ENCODE measurements at regions not wholly inside any gene's neighbourhood (a gene's known extent, or its start where the extent isn't known, plus 50 kb on each side); places are given as distances from the start of the nearest gene placed in this dataset.

- TF ChIP-seq CTCF (IDR thresholded peaks at IDR 0.05; ENCODE audit: extremely low read depth in 1 of 2, insufficient read depth in 1 of 2, low read depth in 1 of 2, low read length in 2 of 2) (no peak), POLR2AphosphoS5 (IDR thresholded peaks at IDR 0.05; ENCODE audit: insufficient read depth, low read depth, low read length) (no peak), POLR2A (IDR thresholded peaks at IDR 0.05; ENCODE audit: low read depth, low read length) (no peak), MAX (IDR thresholded peaks at IDR 0.05; ENCODE audit: insufficient read depth, insufficient read length) (no peak), EZH2 (IDR thresholded peaks at IDR 0.05; ENCODE audit: borderline replicate concordance, low read depth, low read length, severe bottlenecking) (no peak), JUN (IDR thresholded peaks at IDR 0.05; ENCODE audit: borderline replicate concordance, insufficient read depth, insufficient read length, low read depth) (no peak), FOS (IDR thresholded peaks at IDR 0.05; ENCODE audit: borderline replicate concordance, insufficient read depth, low read length) (no peak)
These were observed 495.3 kb upstream of the ARPP21 start for GRCh38 chr3:35144011-35144410.

Measured in endothelial cell of umbilical vein (primary cell).